B cell (primary cell): ENCODE measurements at regions not wholly inside any gene's neighbourhood (a gene's known extent, or its start where the extent isn't known, plus 50 kb on each side); places are given as distances from the start of the nearest gene placed in this dataset.

Experiments used
- ATAC-seq: fragments of 200-7000 bp; cut with Tn5 transposase; one replicate; pipeline ENCODE4 v1.10.0; 2021; ENCODE audit warnings: low read depth, mild to moderate bottlenecking, moderate number of reproducible peaks, moderate library complexity
- CTCF ChIA-PET: fragments of 350-600 bp; sonication (Branson Sonifier 250); formaldehyde crosslinking; loops from one replicate; lab custom pipeline; 2021; ENCODE audit warnings: antibody characterized with exemption, inconsistent platforms; lab: Charles Lee
- POLR2A ChIA-PET: fragments of 350-600 bp; sonication (Branson Sonifier 250); formaldehyde crosslinking; loops from one replicate; lab custom pipeline; 2021; ENCODE audit warnings: antibody characterized with exemption; lab: Charles Lee
- DNase-seq: peaks from one replicate; pipeline ENCODE4 v3.0.0; 2013
- H2AFZ ChIP-seq: 2 replicates; pipeline ENCODE4 v1.6.1; 2012; ENCODE audit warnings: mild to moderate bottlenecking, low read depth, low read length; ENCODE audit not compliant: insufficient read depth, poor library complexity, severe bottlenecking
- H3K27ac ChIP-seq, 2 donors: 1 replicate in 1 of 2; 2 replicates in 1 of 2; pipeline ENCODE4 v1.5.1; 2012 to 2013; ENCODE audit warnings: low read length in 2 of 2, mild to moderate bottlenecking in 2 of 2, moderate library complexity in 1 of 2
- H3K27me3 ChIP-seq, 4 experiments: fragments of 200-600 bp in 1 of 4; sonication (generic) in 1 of 4; replicated peaks in 1 of 4; 1 replicate in 2 of 4; 2 replicates in 2 of 4; pipeline versions ENCODE4 v1.6.1 to v1.7.0; 2013 to 2016; ENCODE audit warnings: low read length in 3 of 4, mild to moderate bottlenecking in 2 of 4, mixed read lengths in 1 of 4, moderate library complexity in 1 of 4; ENCODE audit not compliant: insufficient read depth in 4 of 4, control insufficient read depth in 3 of 4; ENCODE audit errors: control extremely low read depth in 1 of 4
- H3K36me3 ChIP-seq, 2 experiments: replicated peaks in 1 of 2; 1 replicate in 1 of 2; 2 replicates in 1 of 2; pipeline versions ENCODE4 v1.6.1 to v1.7.1; 2013; ENCODE audit warnings: low read length in 1 of 2; ENCODE audit not compliant: insufficient read depth in 2 of 2, control insufficient read depth in 1 of 2; ENCODE audit errors: control extremely low read depth in 1 of 2, extremely low read depth in 1 of 2
- H3K4me1 ChIP-seq, 2 donors: fragments of 200-600 bp in 1 of 2; sonication (generic) in 1 of 2; 1 replicate in 1 of 2; 2 replicates in 1 of 2; pipeline versions ENCODE4 v1.5.1 to v1.6.1; 2013 to 2017; ENCODE audit warnings: low read length in 2 of 2; ENCODE audit not compliant: control insufficient read depth in 2 of 2, insufficient read depth in 2 of 2
- H3K4me2 ChIP-seq: replicated peaks from 2 replicates; pipeline ENCODE3; 2012; ENCODE audit warnings: mild to moderate bottlenecking, low read depth, low read length; ENCODE audit not compliant: poor library complexity, severe bottlenecking
- H3K4me3 ChIP-seq, 5 experiments: fragments of 200-600 bp in 1 of 5; sonication (generic) in 1 of 5; 1 replicate in 3 of 5; 2 replicates in 2 of 5; pipeline versions ENCODE4 v1.5.1 to v1.7.0; 2011 to 2016; ENCODE audit warnings: low read length in 4 of 5, mild to moderate bottlenecking in 4 of 5, low read depth in 2 of 5, control low read depth in 1 of 5, moderate library complexity in 1 of 5; ENCODE audit not compliant: insufficient read depth in 1 of 5; ENCODE audit errors: control extremely low read depth in 1 of 5, extremely low read depth in 1 of 5
- H3K79me2 ChIP-seq: fragments of 200-600 bp; sonication (generic); one replicate; pipeline ENCODE4 v1.6.0; 2016; ENCODE audit warnings: low read length; ENCODE audit not compliant: control insufficient read depth, insufficient read depth
- H3K9ac ChIP-seq: fragments of 200-600 bp; sonication (generic); 2 replicates; pipeline ENCODE4 v1.6.1; 2017; ENCODE audit warnings: mild to moderate bottlenecking, low read length, moderate library complexity
- H3K9me3 ChIP-seq, 3 donors: one replicate each; pipeline versions ENCODE4 v1.6.1 to v1.7.1; 2013; ENCODE audit warnings: low read length in 2 of 3; ENCODE audit not compliant: control insufficient read depth in 2 of 3, insufficient read depth in 1 of 3; ENCODE audit errors: control extremely low read depth in 1 of 3
- H4K20me1 ChIP-seq: 2 replicates; pipeline ENCODE4 v1.6.0; 2012; ENCODE audit warnings: mild to moderate bottlenecking, low read length; ENCODE audit not compliant: insufficient read depth, control insufficient read depth, poor library complexity, severe bottlenecking
- H3K27ac Mint-ChIP-seq: one replicate; pipeline ENCODE4 v1.8.0; 2021; ENCODE audit warnings: mixed read lengths
- H3K27me3 Mint-ChIP-seq: one replicate; pipeline ENCODE4 v1.8.0; 2021; ENCODE audit warnings: mixed read lengths
- H3K4me1 Mint-ChIP-seq: one replicate; pipeline ENCODE4 v1.8.0; 2021; ENCODE audit warnings: mixed read lengths
- H3K4me3 Mint-ChIP-seq: one replicate; pipeline ENCODE4 v1.8.0; 2021; ENCODE audit warnings: mixed read lengths
- H3K9me3 Mint-ChIP-seq: one replicate; pipeline ENCODE4 v1.8.0; 2022; ENCODE audit warnings: mixed read lengths; ENCODE audit not compliant: insufficient read depth
- EZH2 ChIP-seq: IDR thresholded peaks from 2 replicates; pipeline ENCODE4 v1.6.1; 2012; ENCODE audit warnings: borderline replicate concordance, low read depth, mild to moderate bottlenecking, moderate library complexity, low read length; ENCODE audit not compliant: insufficient read depth, poor library complexity, severe bottlenecking
- WGBS: methylation state at CpG from one replicate; pipeline ENCODE4 v1.1.5; 2013; ENCODE audit warnings: missing lambda C conversion rate; ENCODE audit not compliant: insufficient coverage; 5-methylcytosine and 5-hydroxymethylcytosine counted together
- intact Hi-C: fragments of 100-400 bp; cut with micrococcal nuclease; formaldehyde crosslinking; loops from one replicate; pipeline ENCODE4 v1.10.0; 2022
- TF ChIP-seq, protein P1 (sequence below): fragments of 200-600 bp; IDR thresholded peaks from one replicate; pipeline ENCODE4 v1.8.0; 2022; ENCODE audit warnings: antibody characterized with exemption, mild to moderate bottlenecking

- CTCF ChIA-PET = no interaction called here
- peaks cover 15% of the 10 kb centered on the region for H3K27me3 Mint-ChIP-seq
- POLR2A ChIA-PET = no interaction called here
- DNase-seq (no peak), ATAC-seq (no peak)
- Histone ChIP-seq H2AFZ (no peak overlapping the region), H3K4me2 (no peak overlapping the region), H3K4me1 (no peaks in the 10 kb centered on the region), H3K9ac (no peak overlapping the region), H4K20me1 (no peaks in the 10 kb centered on the region), H3K9me3 (no peaks in the 10 kb centered on the region), H3K27me3 (peaks cover 0 to 2% (median 0%) of the 10 kb centered on the region in 4 experiments), H3K79me2 (no peaks in the 10 kb centered on the region), H3K27ac (no peak overlapping the region), H3K36me3 (no peaks in the 10 kb centered on the region), H3K4me3 (no peak overlapping the region)
- no peak overlapping the region for H3K4me3 Mint-ChIP-seq
- no peaks in the 10 kb centered on the region for H3K4me1 Mint-ChIP-seq
- 78% methylated on average over 2 of the region's 2 CpGs for WGBS
- no peak overlapping the region for H3K27ac Mint-ChIP-seq
- no peaks in the 10 kb centered on the region for H3K9me3 Mint-ChIP-seq
- TF ChIP-seq EZH2 = no peak
- TF ChIP-seq, protein P1, sequence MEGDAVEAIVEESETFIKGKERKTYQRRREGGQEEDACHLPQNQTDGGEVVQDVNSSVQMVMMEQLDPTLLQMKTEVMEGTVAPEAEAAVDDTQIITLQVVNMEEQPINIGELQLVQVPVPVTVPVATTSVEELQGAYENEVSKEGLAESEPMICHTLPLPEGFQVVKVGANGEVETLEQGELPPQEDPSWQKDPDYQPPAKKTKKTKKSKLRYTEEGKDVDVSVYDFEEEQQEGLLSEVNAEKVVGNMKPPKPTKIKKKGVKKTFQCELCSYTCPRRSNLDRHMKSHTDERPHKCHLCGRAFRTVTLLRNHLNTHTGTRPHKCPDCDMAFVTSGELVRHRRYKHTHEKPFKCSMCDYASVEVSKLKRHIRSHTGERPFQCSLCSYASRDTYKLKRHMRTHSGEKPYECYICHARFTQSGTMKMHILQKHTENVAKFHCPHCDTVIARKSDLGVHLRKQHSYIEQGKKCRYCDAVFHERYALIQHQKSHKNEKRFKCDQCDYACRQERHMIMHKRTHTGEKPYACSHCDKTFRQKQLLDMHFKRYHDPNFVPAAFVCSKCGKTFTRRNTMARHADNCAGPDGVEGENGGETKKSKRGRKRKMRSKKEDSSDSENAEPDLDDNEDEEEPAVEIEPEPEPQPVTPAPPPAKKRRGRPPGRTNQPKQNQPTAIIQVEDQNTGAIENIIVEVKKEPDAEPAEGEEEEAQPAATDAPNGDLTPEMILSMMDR = no peak
- intact Hi-C loops = no loop called here
These were observed 436.8 kb downstream of the MFSD1 start for GRCh38 chr3:159238646-159239045.

DNA sequence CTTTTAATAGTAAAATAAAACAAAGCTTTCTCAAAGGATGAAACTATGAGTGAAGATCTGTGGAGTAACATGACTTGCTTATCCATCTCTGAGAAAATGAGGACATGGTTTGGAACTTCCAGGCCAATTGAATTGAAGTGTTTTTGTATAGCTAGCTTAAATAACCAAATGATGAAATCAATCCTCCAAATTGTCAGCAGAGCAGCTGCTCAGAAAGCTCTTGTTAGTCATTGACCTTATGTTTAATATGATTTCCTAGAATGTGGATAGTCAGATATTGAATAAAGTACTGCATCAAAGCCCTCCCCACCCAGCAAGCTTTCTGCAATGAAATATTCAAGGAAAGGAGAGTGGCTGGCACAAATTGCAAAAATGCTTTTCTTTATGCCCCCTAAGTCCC, 437.2 kb downstream of the MFSD1 start:
- Mint-ChIP-seq H3K27me3 (peaks cover 15% of the 10 kb centered on the region), H3K4me1 (no peaks in the 10 kb centered on the region), H3K4me3 (no peak overlapping the region), H3K9me3 (no peaks in the 10 kb centered on the region), H3K27ac (no peak overlapping the region)
- intact Hi-C loops = no loop called here
- Histone ChIP-seq H3K4me2 (no peak overlapping the region), H3K79me2 (no peaks in the 10 kb centered on the region), H3K4me3 (no peak overlapping the region), H3K36me3 (no peaks in the 10 kb centered on the region), H4K20me1 (no peaks in the 10 kb centered on the region), H2AFZ (no peak overlapping the region), H3K27me3 (peaks cover 0 to 2% (median 0%) of the 10 kb centered on the region in 4 experiments), H3K9me3 (no peaks in the 10 kb centered on the region), H3K9ac (no peak overlapping the region), H3K27ac (no peak overlapping the region), H3K4me1 (no peaks in the 10 kb centered on the region)
- ChIA-PET CTCF (interaction anchor here (0.7 kb wide), 1 partner anchor 789 kb away, joined by 3 read pairs; no protein-coding TSS in a partner anchor), POLR2A (no interaction called here)
- ATAC-seq (no peak), DNase-seq (no peak)
- no peak for TF ChIP-seq EZH2
- TF ChIP-seq, protein P1 = no peak
